Psoas muscle (tissue), 7 donors: ENCODE measurements at regions not wholly inside any gene's neighbourhood (a gene's known extent, or its start where the extent isn't known, plus 50 kb on each side); places are given as distances from the start of the nearest gene placed in this dataset.
"Not testable (repeated sequence)": the region's sequence is repeated elsewhere in the genome, so short reads cannot be mapped to it uniquely, and the experiment has no call there.

Experiments
- ATAC-seq, 4 donors: fragments of 200-7000 bp; cut with Tn5 transposase; one replicate each; pipeline ENCODE4 v1.9.1; 2020; ENCODE audit warnings: moderate library complexity in 3 of 4, mild to moderate bottlenecking in 2 of 4
- DNase-seq, 2 donors: peaks; one replicate each; pipeline ENCODE4 v3.0.0-alpha.2; 2020
- H3K27ac ChIP-seq: fragments of 200-600 bp; one replicate; pipeline ENCODE4 v1.8.0; 2022
- H3K27me3 ChIP-seq, 3 donors: fragments of 200-600 bp in 1 of 3; one replicate each; pipeline versions ENCODE4 v1.6.1 to v1.8.0; 2013 to 2022; ENCODE audit warnings: low read length in 2 of 3, mild to moderate bottlenecking in 2 of 3, moderate library complexity in 1 of 3; ENCODE audit not compliant: insufficient read depth in 3 of 3
- H3K36me3 ChIP-seq, 2 donors: fragments of 200-600 bp in 1 of 2; one replicate each; pipeline versions ENCODE4 v1.6.1 to v1.8.0; 2013 to 2022; ENCODE audit warnings: low read depth in 1 of 2, mild to moderate bottlenecking in 1 of 2, moderate library complexity in 1 of 2; ENCODE audit not compliant: insufficient read depth in 1 of 2
- H3K4me1 ChIP-seq: fragments of 200-600 bp; one replicate; pipeline ENCODE4 v1.8.0; 2022
- H3K4me3 ChIP-seq: fragments of 200-600 bp; one replicate; pipeline ENCODE4 v1.8.0; 2022; ENCODE audit warnings: mild to moderate bottlenecking
- H3K9me3 ChIP-seq: fragments of 200-600 bp; one replicate; pipeline ENCODE4 v1.8.0; 2022
- CTCF ChIP-seq: fragments of 200-600 bp; IDR thresholded peaks from one replicate; pipeline ENCODE4 v1.8.0; 2022; ENCODE audit warnings: antibody characterized with exemption
- WGBS, 3 donors: extraction: QIAGEN DNeasy Blood & Tissue Kit; methylation state at CpG; one replicate each; pipeline versions ENCODE4 v1.1.6 to v1.1.7; 2013; 5-methylcytosine and 5-hydroxymethylcytosine counted together
- intact Hi-C, 2 donors: fragments of 100-400 bp; cut with DNase I; formaldehyde crosslinking; loops; one replicate each; pipeline versions ENCODE4 v1.11.0 to v1.14.2; 2022
- donor health status: healthy with polysubstance abuse.
- donor health status: DM: no; HTN: no; CAD: no; lungs with moderate emphysema.
- donor health status: Bipolar disorder and iron deficiency.
- donor health status: healthy.
- donor health status: DM: yes; HTN: yes; CAD: no.
- donor health status: DM: no; HTN: no; CAD: no.
- donor health status: DM: yes; HTN: yes; CAD: no.

- Histone ChIP-seq H3K36me3 (no peaks in the 10 kb centered on the region), H3K27ac (no peak overlapping the region), H3K9me3 (no peaks in the 10 kb centered on the region), H3K27me3 (no peaks in the 10 kb centered on the region), H3K4me3 (no peak overlapping the region), H3K4me1 (no peaks in the 10 kb centered on the region)
- WGBS, 3 donors = 51 to 54% (median 54%) methylated on average over 3 of the region's 3 CpGs
- TF ChIP-seq CTCF = no peak
- ATAC-seq (no peak), DNase-seq (no peak)
- intact Hi-C loops = no loop called here
These were observed 2244.0 kb downstream of the ARAP2 start for GRCh38 chr4:34000356-34000755.

DNA sequence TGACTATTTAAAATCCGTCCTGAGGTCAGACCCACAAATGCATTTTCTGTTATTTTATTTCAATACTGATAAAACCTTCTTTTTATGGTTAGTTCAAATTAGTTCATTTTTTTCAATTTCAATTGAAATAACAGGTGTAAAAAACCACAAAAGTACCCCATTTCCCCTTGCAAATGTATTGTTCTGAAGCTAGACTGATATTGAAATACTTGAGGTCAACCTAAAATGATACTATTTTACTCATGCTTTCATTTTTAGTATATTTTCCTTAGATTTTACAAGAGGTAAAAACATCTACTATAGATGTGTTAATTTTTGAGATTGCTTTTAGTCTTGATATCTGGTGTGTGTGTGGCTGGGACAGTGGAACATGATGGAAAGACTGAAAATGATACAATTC is 2237.8 kb downstream of the ARAP2 start:
- H3K4me3 ChIP-seq, DNase-seq, H3K27ac ChIP-seq, ATAC-seq, H3K36me3 ChIP-seq, H3K27me3 ChIP-seq, H3K9me3 ChIP-seq, H3K4me1 ChIP-seq, intact Hi-C loops: not testable (repeated sequence)
- WGBS, 3 donors = 88 to 92% (median 90%) methylated on average over 1 of the region's 1 CpG

- Histone ChIP-seq H3K27ac (no peak overlapping the region), H3K4me1 (no peaks in the 10 kb centered on the region), H3K27me3 (no peaks in the 10 kb centered on the region), H3K9me3 (no peaks in the 10 kb centered on the region), H3K4me3 (no peak overlapping the region), H3K36me3 (no peaks in the 10 kb centered on the region)
- ATAC-seq (no peak), DNase-seq (no peak)
- no peak for TF ChIP-seq CTCF
- 42 to 70% (median 65%) methylated on average over 1 of the region's 1 CpG for WGBS, 3 donors
- intact Hi-C loops = no loop called here
These were observed 2234.4 kb downstream of the ARAP2 start for GRCh38 chr4:34009951-34010350.

GRCh38 chr4:34010751-34011519 is 2233.4 kb downstream of the ARAP2 start:
- H3K4me3 ChIP-seq = no peak overlapping the region
- WGBS, 3 donors = 68 to 72% (median 68%) methylated on average over 6 of the region's 6 CpGs
- no peaks in the 10 kb centered on the region for H3K27me3 ChIP-seq
- no peaks in the 10 kb centered on the region for H3K9me3 ChIP-seq
- intact Hi-C loops = no loop called here
- ATAC-seq (no peak), DNase-seq (no peak)
- no peak for TF ChIP-seq CTCF
- H3K27ac ChIP-seq = no peak overlapping the region
- H3K4me1 ChIP-seq = no peaks in the 10 kb centered on the region
- H3K36me3 ChIP-seq = no peaks in the 10 kb centered on the region

GRCh38 chr4:34035225-34035624 is 2209.1 kb downstream of the ARAP2 start:
- intact Hi-C loops = no loop called here
- Histone ChIP-seq H3K9me3 (no peaks in the 10 kb centered on the region), H3K4me3 (no peak overlapping the region), H3K36me3 (no peaks in the 10 kb centered on the region), H3K4me1 (no peaks in the 10 kb centered on the region), H3K27ac (no peak overlapping the region), H3K27me3 (no peaks in the 10 kb centered on the region)
- ATAC-seq = no peak
- 80 to 93% (median 86%) methylated on average over 1 of the region's 1 CpG for WGBS, 3 donors
- no peak for TF ChIP-seq CTCF
- no peak for DNase-seq
